ENCODE measurements at regions not wholly inside any gene's neighbourhood (a gene's known extent, or its start where the extent isn't known, plus 50 kb on each side); places are given as distances from the start of the nearest gene placed in this dataset.

DNA sequence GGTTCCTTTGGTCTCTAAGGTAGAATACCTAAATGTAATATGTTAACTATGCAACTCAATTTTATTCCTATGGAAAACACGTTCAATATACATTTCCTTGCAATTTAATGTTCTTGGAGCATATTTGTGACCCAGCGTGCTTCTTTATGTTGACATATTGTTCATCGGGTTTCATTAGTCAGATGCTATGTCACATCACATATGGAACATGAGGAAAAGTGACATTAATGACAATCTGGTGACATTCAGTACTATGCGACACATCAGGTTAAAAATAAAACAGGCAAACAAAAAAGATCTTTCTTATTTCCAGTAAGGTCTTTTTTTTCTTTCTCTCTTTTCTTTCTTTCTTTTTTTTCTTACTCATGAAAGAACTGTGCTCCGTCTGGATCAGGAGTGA lies 135.6 kb upstream of the SMIM21 start:
- no peak for DNase-seq

DNA sequence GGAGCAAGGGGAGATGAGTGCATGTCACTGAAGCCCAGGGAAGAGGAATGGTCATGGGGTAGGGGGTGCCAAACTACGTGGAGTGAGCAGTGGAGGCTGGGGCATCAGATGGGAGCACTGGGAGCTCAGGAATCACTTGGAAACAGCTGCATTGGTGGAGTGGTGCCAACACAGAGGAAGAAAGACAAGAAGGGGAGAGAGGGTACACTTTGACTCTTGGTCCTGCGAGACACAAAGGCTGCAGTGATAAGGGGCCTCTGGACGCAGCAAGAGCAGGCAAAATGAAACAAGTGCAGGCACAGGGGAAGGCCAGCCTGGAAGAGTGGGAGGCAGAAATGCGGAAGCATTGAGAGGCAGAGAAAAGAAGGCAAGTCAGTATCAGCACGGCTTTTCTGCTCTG lies 134.7 kb upstream of the SMIM21 start:
- no peak for DNase-seq

DNA sequence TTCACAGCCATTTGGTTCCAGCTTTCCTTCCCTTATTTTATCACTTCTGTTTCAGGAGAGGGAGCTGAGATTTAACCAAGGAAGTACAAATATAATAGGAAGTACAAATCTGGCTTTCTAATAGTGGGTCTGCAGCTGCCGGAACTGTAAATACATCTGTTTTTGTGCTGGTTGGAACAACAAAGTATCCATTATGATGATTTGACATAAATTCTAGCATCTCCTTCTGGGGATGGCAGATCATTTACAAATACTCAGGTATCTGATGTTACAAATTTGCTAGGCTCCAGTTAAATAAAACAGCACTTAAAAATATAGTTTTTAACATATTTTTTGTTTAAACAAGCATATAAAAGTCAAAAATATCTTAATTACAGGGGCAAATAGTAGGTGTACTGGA lies 131.3 kb upstream of the SMIM21 start:
- DNase-seq = no peak

DNA sequence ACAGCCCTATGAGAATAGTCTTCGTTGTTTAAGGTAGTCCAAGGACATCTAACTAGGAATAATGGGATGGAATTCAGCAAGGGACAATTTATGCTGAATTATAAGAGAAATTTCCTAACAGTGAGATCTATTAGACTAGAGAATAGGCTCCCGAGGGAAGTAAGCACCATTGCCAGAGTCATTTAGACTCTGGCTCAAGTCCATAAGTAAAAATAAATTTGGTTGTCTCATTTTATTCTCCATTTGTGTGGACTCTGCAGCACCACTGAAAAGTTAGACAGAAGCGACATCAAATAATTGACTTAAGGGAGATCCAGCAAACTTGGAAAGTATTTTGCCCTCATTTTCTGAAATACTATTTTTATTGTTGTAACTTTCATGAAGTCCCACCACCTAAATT lies 129.3 kb upstream of the SMIM21 start:
- DNase-seq = no peak

GRCh38 chr18:75554644-75555185 lies 127.2 kb upstream of the SMIM21 start:
- DNase-seq = no peak

DNA sequence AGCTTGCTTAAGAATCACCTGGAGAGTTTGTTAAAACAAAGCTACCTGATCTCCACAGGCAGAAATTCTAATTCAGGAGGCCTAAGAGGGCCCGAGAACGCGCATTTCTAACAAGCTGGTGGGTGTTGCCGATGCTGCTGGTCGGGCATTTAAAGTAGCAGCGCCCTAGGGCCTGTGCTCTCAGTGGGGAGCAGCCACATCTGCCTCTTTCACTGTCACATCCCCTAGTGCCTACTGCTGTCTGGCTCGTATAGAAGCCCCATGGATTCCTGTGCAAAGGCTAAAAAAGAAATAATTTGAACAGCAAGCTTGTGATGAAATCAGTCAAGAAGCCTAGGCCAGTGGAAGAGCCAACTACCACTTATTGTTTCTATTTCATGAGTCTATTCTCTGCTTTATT lies 126.7 kb upstream of the SMIM21 start:
- no peak for DNase-seq

GRCh38 chr18:75553021-75553420 lies 125.5 kb upstream of the SMIM21 start:
- no peak for DNase-seq

DNA sequence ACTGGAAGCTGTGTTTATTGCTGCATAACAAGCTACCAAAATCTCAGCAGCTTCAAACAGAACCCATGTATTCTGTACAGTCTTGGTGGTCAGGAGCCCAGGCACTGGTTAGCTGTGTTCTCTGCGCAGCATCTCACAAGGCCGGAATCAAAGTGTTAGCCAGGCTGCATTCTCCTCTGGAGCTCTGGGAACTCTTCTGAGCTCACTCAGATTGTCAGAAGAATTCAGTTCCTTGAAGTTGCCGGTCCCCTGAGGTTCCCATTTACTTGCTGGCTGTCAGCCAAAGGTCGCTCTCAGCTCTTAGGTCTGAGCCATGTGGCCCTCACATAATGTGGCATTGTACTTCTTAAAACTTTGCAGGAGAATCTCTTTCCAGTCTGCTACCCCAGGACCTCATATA lies 123.6 kb upstream of the SMIM21 start:
- no peak for DNase-seq

DNA sequence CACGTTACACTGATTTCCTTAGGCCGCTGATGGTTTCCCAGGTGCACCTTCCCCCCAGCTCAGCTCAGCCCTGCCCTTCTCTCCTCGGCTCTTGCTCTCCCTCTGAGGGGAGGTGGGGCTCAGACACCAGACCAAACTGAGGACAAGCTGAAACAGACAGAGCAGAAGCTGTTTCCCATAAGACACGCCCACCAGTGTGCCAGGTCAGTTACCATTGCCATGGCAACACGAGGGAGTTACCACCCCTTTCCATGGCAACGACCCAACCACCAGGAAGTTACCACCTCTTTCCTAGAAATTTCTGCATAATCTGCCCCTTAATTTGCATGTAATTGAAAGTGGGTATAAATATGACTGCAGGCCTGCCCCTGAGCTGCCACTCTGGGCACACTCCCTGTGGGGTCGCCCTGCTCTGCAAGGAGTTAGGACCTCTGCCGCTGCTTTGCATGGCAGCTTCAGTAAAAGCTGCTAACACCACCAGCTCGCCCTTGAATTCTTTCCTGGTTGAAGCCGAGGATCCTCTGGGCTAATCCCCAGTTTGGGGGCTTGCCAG lies 120.9 kb upstream of the SMIM21 start:
- DNase-seq = no peak

GRCh38 chr18:75546964-75547363 lies 119.5 kb upstream of the SMIM21 start:
- no peak for DNase-seq

DNA sequence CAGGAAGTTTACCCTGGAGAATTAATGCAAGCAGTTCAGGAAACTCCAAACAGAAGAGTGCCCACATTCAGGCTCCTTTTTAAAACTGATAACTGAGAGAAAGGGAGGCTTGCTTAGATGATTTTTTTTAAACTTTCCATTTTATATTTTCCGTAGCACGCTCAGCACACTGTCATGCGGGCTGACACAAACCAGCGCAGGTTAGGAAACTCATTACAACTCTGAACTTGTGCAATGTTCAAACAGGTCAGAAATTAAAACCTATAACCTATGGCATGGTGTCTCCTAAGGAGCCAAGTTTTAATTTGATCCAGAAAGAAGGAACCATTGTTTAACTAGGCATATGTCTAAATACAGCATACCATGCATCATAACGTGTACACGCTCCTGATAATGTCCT lies 117.7 kb upstream of the SMIM21 start:
- DNase-seq = no peak

DNA sequence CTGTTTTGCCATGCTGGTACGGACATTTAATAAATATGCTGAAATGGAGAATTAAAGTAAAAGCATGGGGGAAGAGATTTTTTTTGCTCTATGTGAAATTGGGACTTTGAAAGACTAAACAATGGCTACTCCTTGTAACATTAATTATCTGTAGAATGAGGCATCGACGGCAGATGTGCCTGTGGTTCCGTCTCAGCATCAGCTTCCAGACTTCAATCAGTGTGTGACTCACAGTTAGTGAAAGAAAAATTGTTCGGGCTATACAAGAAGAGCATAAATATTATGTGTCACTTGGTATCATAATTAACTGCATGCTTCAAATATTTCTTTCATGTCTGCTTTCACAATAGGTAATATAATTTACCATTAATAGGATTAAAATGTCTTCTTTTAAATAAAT lies 117.0 kb upstream of the SMIM21 start:
- peak; percentile 56 for DNase-seq

- DNase-seq = peak; percentile 19
These were observed 116.6 kb upstream of the SMIM21 start for GRCh38 chr18:75544051-75544481.

- DNase-seq = peak; percentile 26
These were observed 111.2 kb upstream of the SMIM21 start for GRCh38 chr18:75538727-75539126.

GRCh38 chr18:75533950-75534349 lies 106.4 kb upstream of the SMIM21 start:
- DNase-seq = no peak

- no peak for DNase-seq
These were observed 105.7 kb upstream of the SMIM21 start for GRCh38 chr18:75533209-75533608.

DNA sequence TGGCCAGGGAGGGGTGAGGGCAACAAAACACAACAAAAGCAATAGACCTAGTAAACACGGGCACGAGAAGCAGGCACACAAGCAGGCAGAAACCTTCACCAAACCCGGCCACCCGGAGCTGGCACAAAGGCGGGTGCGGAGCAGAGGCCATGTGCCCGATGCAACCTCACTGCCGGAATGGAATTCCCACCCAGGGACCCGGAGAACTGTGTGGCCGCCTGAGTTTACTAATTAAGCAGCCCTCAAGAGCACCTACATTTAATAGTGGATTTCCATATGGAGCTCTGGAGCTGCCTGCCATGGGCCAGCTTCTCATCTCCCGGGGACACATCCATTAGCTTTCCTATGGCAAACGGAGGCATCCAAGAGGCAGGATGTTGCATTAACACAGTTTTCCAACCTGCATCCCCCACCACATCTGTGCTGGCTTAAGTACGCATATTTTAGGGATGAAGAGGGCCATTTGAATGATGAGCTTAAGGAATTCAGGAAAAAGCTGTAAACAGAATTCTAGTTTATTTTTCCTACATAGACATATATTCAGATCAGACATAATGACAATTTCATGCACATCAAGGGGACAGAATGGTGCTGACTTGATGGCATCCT lies 104.5 kb upstream of the SMIM21 start:
- no peak for DNase-seq

DNA sequence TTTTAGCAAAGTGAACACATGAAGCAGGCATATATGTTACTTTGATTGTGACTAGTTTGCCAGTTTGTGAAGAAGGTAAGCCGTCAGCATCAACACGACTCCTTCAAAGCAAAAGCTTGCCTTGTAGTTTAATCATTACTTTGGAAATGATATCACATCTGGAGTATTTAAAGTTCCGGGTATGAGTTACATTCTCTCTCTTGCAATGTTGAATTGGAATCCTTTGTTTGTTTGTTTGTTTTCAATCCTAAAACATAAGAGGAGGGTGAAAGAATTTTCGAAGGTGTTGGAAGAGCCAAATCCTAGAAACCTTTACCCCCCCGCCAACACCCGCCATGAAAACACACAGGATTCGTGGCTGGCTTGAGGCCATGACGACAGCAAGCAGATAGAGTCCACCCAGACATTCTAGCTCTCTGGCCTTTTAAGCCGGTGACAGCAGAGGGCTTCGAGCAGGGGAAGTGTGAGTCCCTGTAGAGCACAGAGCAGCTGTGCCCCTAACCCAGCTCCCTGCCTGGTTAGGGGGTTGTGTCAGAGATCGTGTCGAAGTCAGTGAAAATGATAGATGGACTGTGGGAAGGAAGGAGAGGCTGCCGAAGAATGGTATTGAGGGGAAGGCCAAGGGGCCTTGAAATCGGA lies 103.8 kb upstream of the SMIM21 start:
- no peak for DNase-seq

- DNase-seq = peak; percentile 28
These were observed 103.2 kb upstream of the SMIM21 start for GRCh38 chr18:75530566-75531211.

DNA sequence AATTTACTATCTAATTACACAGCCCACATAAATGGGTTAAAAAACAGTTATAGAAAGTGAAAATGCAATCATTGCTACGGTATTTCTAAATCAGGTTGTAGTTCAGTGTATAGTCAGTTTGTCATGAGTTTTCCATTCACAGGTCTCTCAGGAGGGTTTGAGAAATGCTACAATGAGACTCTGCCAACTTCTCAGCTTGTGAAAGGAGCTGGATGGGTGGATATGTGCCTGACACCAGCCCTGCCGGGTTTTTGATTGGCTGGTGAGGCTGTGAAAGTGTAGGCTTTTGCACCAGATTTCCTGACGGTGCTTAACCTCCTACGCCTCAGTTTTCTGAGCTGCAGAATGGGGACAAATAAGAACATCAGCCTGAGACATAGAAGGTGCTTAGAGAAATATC lies 102.6 kb upstream of the SMIM21 start:
- DNase-seq = no peak

- DNase-seq = no peak
These were observed 101.9 kb upstream of the SMIM21 start for GRCh38 chr18:75529394-75529793.

GRCh38 chr18:75527848-75528685 lies 100.6 kb upstream of the SMIM21 start:
- DNase-seq = no peak

DNA sequence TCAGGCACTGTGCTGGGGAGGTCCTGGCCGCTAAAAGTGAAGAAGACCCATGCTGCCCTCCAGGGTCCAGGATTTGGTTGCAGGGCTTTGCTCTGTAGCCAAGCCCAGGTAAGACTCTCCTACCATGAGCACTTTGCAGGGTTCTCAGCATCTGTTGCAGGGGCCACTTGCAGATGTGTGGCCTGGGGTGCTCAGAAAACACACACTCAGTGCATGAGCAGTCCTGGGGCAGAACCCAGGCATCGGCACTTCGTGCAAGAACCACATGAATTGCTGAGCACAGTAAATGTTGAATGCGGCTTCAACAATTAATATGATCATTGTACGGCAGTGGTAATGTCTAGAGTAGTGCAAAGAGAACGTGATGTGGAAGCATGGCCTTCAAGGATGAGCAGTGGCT lies 98.5 kb upstream of the SMIM21 start:
- no peak for DNase-seq
